ENCODE measurements at regions not wholly inside any gene's neighbourhood (a gene's known extent, or its start where the extent isn't known, plus 50 kb on each side); places are given as distances from the start of the nearest gene placed in this dataset.

GRCh38 chr4:14111730-14112181 is 484.2 kb upstream of the BOD1L1 start:
- in situ Hi-C loops (cut with MboI; ENCODE audit: low pct_unique_long_range_greater_than_20kb, low sequenced_read_pairs), result no loop called here
- peak; percentile 43 for DNase-seq

DNA sequence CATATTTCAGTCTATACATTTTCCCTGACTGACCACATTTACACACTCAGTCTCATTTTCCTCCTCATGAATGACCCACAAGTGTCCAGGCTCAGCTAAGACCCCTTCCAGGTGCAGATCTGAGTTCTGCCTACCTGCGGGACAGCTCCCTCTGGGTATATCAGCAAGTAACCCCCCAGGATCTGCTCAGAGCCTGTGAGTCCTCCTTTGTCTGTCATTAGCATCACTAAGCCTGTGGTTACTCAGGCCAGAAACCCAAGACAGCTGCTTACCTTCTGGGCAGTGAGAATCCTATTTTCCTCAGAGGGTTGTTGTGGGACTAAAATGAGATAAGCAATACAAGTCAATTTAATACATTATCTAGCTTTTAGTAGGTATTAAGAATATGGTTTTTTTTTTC is 487.6 kb upstream of the BOD1L1 start:
- no peak for DNase-seq
- in situ Hi-C loops (cut with MboI; ENCODE audit: low pct_unique_long_range_greater_than_20kb, low sequenced_read_pairs), result no loop called here

- peak; percentile 10 for DNase-seq
- in situ Hi-C loops (cut with MboI; ENCODE audit: low pct_unique_long_range_greater_than_20kb, low sequenced_read_pairs), result no loop called here
Observed at GRCh38 chr4:14117575-14118238, 490.2 kb upstream of the BOD1L1 start.

DNA sequence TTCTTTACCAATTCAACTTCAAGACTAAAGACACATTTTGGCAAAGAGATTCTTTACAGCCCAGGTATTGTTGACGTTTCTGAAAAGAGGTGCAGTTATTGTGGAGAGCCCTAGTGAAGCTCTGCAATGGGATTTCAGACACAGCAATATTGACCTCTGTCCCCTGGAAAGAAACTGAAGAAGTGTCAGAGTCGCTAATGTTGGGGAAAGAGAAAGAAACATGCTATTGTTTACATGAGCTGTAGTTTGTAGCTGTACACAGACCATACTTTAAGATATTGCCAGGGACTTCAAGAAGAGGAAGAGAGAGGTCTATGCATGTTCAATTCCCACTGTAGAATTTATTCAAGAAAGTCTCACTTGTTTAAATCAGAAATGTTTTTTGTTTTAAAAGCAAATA is 497.3 kb upstream of the BOD1L1 start:
- no peak for DNase-seq
- in situ Hi-C loops (cut with MboI; ENCODE audit: low pct_unique_long_range_greater_than_20kb, low sequenced_read_pairs), result no loop called here

GRCh38 chr4:14125375-14126129 is 498.0 kb upstream of the BOD1L1 start:
- in situ Hi-C loops (cut with MboI; ENCODE audit: low pct_unique_long_range_greater_than_20kb, low sequenced_read_pairs), result no loop called here
- DNase-seq, result peak; percentile 72

- in situ Hi-C loops (cut with MboI; ENCODE audit: low pct_unique_long_range_greater_than_20kb, low sequenced_read_pairs), result no loop called here
- no peak for DNase-seq
Observed at GRCh38 chr4:14130551-14130950, 503.0 kb upstream of the BOD1L1 start.

GRCh38 chr4:14131335-14131734 is 503.8 kb upstream of the BOD1L1 start:
- DNase-seq, result no peak
- in situ Hi-C loops (cut with MboI; ENCODE audit: low pct_unique_long_range_greater_than_20kb, low sequenced_read_pairs), result no loop called here

GRCh38 chr4:14132301-14132700 is 504.8 kb upstream of the BOD1L1 start:
- DNase-seq, result no peak
- in situ Hi-C loops (cut with MboI; ENCODE audit: low pct_unique_long_range_greater_than_20kb, low sequenced_read_pairs), result no loop called here

GRCh38 chr4:14138106-14138505 is 510.6 kb upstream of the BOD1L1 start:
- in situ Hi-C loops (cut with MboI; ENCODE audit: low pct_unique_long_range_greater_than_20kb, low sequenced_read_pairs), result no loop called here
- DNase-seq, result no peak

DNA sequence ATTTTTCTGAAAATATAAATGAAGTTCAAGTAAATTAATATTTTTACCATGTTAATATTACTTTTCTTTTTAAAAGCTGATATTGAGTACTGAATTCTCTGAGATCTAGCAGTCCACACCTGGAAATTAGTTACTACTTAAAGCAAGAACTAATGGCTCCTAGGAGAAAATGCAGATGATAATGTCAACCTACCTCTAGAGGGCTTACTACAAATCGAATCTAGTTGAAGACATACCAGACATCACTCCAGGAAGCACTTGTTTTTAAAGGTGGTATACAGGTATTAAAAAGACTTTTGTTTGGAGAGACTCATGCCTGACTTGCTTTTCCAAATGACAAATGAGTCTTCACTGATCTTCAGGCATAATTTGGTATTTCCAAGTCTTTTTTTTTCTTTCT is 516.4 kb upstream of the BOD1L1 start:
- DNase-seq, result peak; percentile 9
- in situ Hi-C loops (cut with MboI; ENCODE audit: low pct_unique_long_range_greater_than_20kb, low sequenced_read_pairs), result no loop called here

GRCh38 chr4:14149176-14150053 is 521.9 kb upstream of the BOD1L1 start:
- in situ Hi-C loops (cut with MboI; ENCODE audit: low pct_unique_long_range_greater_than_20kb, low sequenced_read_pairs), result no loop called here
- no peak for DNase-seq

DNA sequence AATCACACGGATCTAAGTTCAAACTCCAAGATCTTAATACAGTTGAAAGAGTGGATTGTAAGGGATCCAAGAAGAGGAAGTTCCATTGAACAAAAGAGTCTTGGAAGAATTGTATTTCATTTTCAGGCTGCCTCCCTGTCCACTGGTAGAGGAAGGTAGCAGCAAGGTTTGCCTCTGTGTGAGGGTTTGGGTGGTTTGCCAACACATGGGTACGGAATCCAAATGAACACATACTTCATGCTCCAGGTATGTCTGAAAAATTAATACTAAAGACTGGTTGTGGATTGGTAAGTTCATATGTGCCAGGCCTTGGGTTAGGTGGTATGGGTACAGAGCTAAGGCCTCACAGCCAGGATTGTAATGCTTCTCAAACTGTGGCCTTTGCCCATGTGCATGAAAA is 523.6 kb upstream of the BOD1L1 start:
- no peak for DNase-seq
- in situ Hi-C loops (cut with MboI; ENCODE audit: low pct_unique_long_range_greater_than_20kb, low sequenced_read_pairs), result no loop called here

DNA sequence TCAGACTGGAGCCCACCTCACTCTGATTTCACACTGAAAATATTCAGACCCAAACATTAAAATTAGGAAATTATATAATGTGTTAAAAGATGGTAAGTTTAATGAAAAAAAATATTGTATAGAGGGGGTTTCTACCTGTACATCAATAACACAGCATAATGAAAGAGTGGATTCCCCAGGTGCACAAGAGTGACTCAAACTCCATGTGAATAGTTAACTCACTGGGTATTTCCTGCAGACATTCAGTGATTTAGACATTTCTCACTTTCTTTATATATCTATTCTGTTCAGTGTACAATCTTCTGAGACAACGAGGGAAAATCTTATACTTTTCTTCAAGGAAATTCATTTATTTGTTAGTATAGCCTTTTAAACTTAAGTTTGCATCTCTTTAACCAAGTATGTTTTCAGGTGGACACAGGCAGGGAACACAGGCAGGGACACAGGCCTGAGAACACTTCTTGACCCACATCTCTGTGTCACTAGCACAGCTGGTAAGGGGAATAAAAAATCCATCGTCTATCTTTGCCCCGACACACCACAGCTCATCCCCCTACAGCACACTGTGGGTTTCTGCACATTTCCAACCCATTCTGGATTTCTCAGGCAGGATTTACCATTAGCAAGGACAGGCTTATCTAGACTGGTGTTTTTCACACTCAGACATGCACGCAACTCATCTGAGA is 525.5 kb upstream of the BOD1L1 start:
- DNase-seq, result no peak
- in situ Hi-C loops (cut with MboI; ENCODE audit: low pct_unique_long_range_greater_than_20kb, low sequenced_read_pairs), result no loop called here

DNA sequence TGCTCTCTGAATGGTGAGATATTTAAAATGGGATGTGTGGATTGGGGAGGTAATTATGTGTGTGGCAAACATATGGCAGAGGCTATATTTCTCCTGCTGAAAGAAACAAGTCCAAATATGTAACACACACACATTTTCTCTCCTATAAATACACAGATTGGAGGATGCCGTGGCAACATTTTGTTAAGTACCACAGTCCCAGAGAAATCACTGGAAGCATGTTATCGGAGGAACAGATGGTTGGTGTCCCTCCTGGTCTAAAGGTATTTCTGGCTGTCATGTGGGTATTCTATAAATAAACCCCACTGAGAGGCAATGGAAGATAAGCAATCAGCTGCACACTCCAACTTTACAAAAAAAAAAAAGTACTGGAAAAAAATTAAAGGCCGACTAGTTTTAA is 528.3 kb upstream of the BOD1L1 start:
- no peak for DNase-seq

DNA sequence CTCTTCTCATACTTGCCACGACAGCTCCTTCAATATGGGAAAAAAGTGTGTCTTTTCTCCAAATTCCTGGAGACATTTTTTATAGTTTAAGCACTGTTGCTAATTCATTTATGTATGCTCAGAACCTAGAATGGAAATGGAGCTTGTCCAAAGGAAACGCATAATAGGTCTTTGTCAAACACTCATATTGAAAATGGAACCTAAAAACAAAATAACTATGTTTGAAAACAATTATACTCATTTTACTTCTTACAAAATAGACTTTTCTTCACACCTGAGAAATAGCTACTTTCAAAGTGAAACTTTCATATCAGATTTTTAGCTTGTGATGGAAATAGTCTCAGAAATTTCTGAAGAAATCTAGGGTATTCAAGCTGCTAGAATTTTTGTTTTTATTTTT is 529.7 kb upstream of the BOD1L1 start:
- in situ Hi-C loops (cut with MboI; ENCODE audit: low pct_unique_long_range_greater_than_20kb, low sequenced_read_pairs), result no loop called here
- no peak for DNase-seq

More for the DNA sequence above, 528.3 kb upstream of the BOD1L1 start:
- in situ Hi-C loops (cut with MboI; ENCODE audit: low pct_unique_long_range_greater_than_20kb, low sequenced_read_pairs), result no loop called here

DNA sequence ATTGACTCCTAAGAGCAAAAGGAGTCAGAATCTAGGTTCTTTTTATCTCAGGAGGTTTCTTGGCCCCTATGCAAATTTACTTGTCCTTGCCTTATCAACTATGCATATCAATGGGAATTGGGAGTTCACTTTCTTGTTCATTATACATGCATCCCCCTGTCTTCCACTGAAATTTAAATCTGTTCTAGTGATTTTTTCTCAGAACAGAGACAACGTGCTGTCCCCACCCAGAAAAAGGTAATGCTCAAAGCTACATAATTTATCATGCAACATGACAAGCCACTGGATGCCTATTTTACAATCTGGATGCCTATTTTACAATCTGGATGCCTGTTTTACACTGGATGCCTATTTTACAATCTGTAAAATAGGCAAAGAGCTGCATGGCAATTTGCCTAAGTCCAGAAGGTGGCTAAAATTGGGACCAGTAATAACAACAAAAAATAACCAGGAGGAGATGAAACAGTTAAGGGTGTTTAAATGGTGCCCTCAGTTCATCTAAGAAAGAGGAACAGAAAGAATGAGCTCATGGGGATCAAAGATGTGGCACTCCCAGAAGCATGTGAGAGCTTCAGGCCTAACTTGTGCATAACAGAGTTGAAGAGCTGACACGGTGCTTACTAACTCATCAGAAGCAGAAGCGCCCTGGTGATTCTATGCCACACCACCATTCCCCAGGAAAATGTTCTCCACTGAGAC is 537.8 kb upstream of the BOD1L1 start:
- in situ Hi-C loops (cut with MboI; ENCODE audit: low pct_unique_long_range_greater_than_20kb, low sequenced_read_pairs), result no loop called here
- peak; percentile 21 for DNase-seq

GRCh38 chr4:14167876-14168510 is 540.5 kb upstream of the BOD1L1 start:
- in situ Hi-C loops (cut with MboI; ENCODE audit: low pct_unique_long_range_greater_than_20kb, low sequenced_read_pairs), result no loop called here
- no peak for DNase-seq

DNA sequence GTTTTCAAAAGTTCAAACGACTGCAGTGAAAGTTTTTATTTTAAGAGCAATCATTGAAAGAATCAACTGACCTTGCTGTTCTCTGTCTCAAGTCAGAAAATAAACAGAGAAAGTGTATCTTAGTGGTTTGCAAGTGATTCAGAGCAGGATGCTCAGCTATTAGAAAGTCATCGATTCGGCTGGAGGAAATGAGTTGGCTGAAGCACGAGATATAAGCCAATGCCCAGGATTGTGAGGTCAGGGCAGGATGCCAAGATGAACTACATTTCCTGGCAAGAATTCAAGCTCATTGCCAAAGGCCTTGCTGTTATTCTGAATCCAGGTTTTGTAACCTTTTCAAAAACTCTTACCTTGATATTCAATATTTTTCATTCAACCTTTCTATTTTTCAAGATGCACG is 541.4 kb upstream of the BOD1L1 start:
- in situ Hi-C loops (cut with MboI; ENCODE audit: low pct_unique_long_range_greater_than_20kb, low sequenced_read_pairs), result no loop called here
- DNase-seq, result peak; percentile 19

All from KBM-7 (cell line).